Thyroid gland (tissue), 4 donors: ENCODE measurements at regions not wholly inside any gene's neighbourhood (a gene's known extent, or its start where the extent isn't known, plus 50 kb on each side); places are given as distances from the start of the nearest gene placed in this dataset.

Source experiments
- CTCF ChIP-seq, 6 experiments: fragments of 200-600 bp in 3 of 6; fragments of 450-650 bp in 3 of 6; sonication (generic) in 3 of 6; IDR thresholded peaks; one replicate each; pipeline ENCODE4 v1.5.1; 2016 to 2019; ENCODE audit warnings: antibody characterized with exemption in 6 of 6, mild to moderate bottlenecking in 2 of 6, inconsistent platforms in 1 of 6, moderate library complexity in 1 of 6
- POLR2A ChIP-seq, 2 donors: fragments of 450-650 bp; IDR thresholded peaks; one replicate each; pipeline ENCODE4 v1.6.1; 2017; ENCODE audit warnings: antibody characterized with exemption in 2 of 2, mild to moderate bottlenecking in 2 of 2, moderate library complexity in 1 of 2

DNA sequence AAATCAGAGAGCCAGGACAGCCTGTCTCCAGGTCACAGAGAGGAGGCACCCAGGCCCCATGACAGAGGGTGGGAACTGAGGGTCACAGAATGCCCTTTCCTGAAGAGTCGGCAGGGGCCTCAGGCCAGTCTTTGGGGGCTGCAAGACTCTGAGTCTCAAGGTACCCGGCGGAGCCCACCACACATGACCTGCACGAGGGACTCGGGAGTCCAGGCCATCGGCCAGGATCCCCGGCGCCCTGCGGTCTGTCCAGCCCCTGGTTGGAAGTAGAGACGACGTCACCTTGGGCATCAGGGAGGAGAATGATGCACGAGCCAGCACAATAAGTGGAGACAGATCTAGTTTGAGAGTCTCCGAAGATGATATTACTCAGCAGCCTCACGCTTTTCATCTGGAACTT, 234.7 kb upstream of the SDK2 start:
- TF ChIP-seq CTCF (IDR thresholded peaks at IDR 0.05) (no peak), POLR2A (IDR thresholded peaks at IDR 0.05) (no peak)
